ENCODE measurements at regions not wholly inside any gene's neighbourhood (a gene's known extent, or its start where the extent isn't known, plus 50 kb on each side); places are given as distances from the start of the nearest gene placed in this dataset.

GRCh38 chr6:152821525-152821924 is 70.9 kb downstream of the VIP start:
- no peak overlapping the region for H3K9ac ChIP-seq (ENCODE audit: low read depth in 1 of 2, low read length in 2 of 2)
- WGBS = 36% methylated on average over 4 of the region's 4 CpGs
- no peaks in the 10 kb centered on the region for H3K4me1 ChIP-seq (ENCODE audit: control insufficient read depth in 4 of 4, insufficient read depth in 4 of 4, low read length in 3 of 4)
- H3K36me3 ChIP-seq (ENCODE audit: control insufficient read depth in 4 of 4, insufficient read depth in 3 of 4, low read depth in 1 of 4, low read length in 3 of 4) = no peaks in the 10 kb centered on the region
- TF ChIP-seq GABPA (IDR thresholded peaks at IDR 0.05 in 1 of 2, conservative IDR thresholded peaks at IDR 0.05 in 1 of 2) = no peak
- no peak overlapping the region for H3K27ac ChIP-seq (ENCODE audit: low read depth in 1 of 2, low read length in 2 of 2)
- H3K9me3 ChIP-seq (ENCODE audit: control insufficient read depth in 4 of 4, low read length in 3 of 4) = no peaks in the 10 kb centered on the region
- no peaks in the 10 kb centered on the region for H3K27me3 ChIP-seq (ENCODE audit: control insufficient read depth in 4 of 4, insufficient read depth in 4 of 4, low read length in 3 of 4)
- no peak for DNase-seq (ENCODE audit: low spot score)
- no peak overlapping the region for H3K4me3 ChIP-seq (ENCODE audit: low read depth in 1 of 3, low read length in 3 of 3)

- TF ChIP-seq JUND (IDR thresholded peaks at IDR 0.05) (no peak), EGR1 (IDR thresholded peaks at IDR 0.05; ENCODE audit: low read depth in 2 of 2) (no peak), RXRA (IDR thresholded peaks at IDR 0.05) (no peak), HNF4A (conservative IDR thresholded peaks at IDR 0.05) (no peak), NR2F2 (IDR thresholded peaks at IDR 0.05) (no peak), ZBTB33 (IDR thresholded peaks at IDR 0.05) (no peak), GABPA (IDR thresholded peaks at IDR 0.05 in 1 of 2, conservative IDR thresholded peaks at IDR 0.05 in 1 of 2) (no peak), YY1 (IDR thresholded peaks at IDR 0.05) (no peak), FOXA2 (IDR thresholded peaks at IDR 0.05) (no peak), MAX (IDR thresholded peaks at IDR 0.05) (no peak), HNF4G (IDR thresholded peaks at IDR 0.05) (no peak), ATF3 (IDR thresholded peaks at IDR 0.05) (no peak), RAD21 (IDR thresholded peaks at IDR 0.05) (no peak), FOXA1 (IDR thresholded peaks at IDR 0.05) (no peak)
- H3K27me3 ChIP-seq (ENCODE audit: control insufficient read depth in 4 of 4, insufficient read depth in 4 of 4, low read length in 3 of 4) = no peaks in the 10 kb centered on the region
- H3K4me3 ChIP-seq (ENCODE audit: low read depth in 1 of 3, low read length in 3 of 3) = no peak overlapping the region
- H3K4me1 ChIP-seq (ENCODE audit: control insufficient read depth in 4 of 4, insufficient read depth in 4 of 4, low read length in 3 of 4) = no peaks in the 10 kb centered on the region
- H3K27ac ChIP-seq (ENCODE audit: low read depth in 1 of 2, low read length in 2 of 2) = no peak overlapping the region
- no peaks in the 10 kb centered on the region for H3K9me3 ChIP-seq (ENCODE audit: control insufficient read depth in 4 of 4, low read length in 3 of 4)
- 82% methylated on average over 2 of the region's 2 CpGs for WGBS
- DNase-seq (ENCODE audit: low spot score) = no peak
- no peaks in the 10 kb centered on the region for H3K36me3 ChIP-seq (ENCODE audit: control insufficient read depth in 4 of 4, insufficient read depth in 3 of 4, low read depth in 1 of 4, low read length in 3 of 4)
- H3K9ac ChIP-seq (ENCODE audit: low read depth in 1 of 2, low read length in 2 of 2) = no peak overlapping the region
Measured at GRCh38 chr6:152824666-152825065, 74.1 kb downstream of the VIP start.

- no peak for DNase-seq (ENCODE audit: low spot score)
- Histone ChIP-seq H3K9ac (ENCODE audit: low read depth in 1 of 2, low read length in 2 of 2) (no peak overlapping the region), H3K9me3 (ENCODE audit: control insufficient read depth in 4 of 4, low read length in 3 of 4) (no peaks in the 10 kb centered on the region), H3K4me1 (ENCODE audit: control insufficient read depth in 4 of 4, insufficient read depth in 4 of 4, low read length in 3 of 4) (no peaks in the 10 kb centered on the region), H3K27me3 (ENCODE audit: control insufficient read depth in 4 of 4, insufficient read depth in 4 of 4, low read length in 3 of 4) (no peaks in the 10 kb centered on the region), H3K27ac (ENCODE audit: low read depth in 1 of 2, low read length in 2 of 2) (no peak overlapping the region), H3K4me3 (ENCODE audit: low read depth in 1 of 3, low read length in 3 of 3) (no peak overlapping the region), H3K36me3 (ENCODE audit: control insufficient read depth in 4 of 4, insufficient read depth in 3 of 4, low read depth in 1 of 4, low read length in 3 of 4) (no peaks in the 10 kb centered on the region)
- WGBS = 85% methylated on average over 1 of the region's 1 CpG
- no peak for TF ChIP-seq RAD21 (IDR thresholded peaks at IDR 0.05)
- TF ChIP-seq FOXA1 (IDR thresholded peaks at IDR 0.05) = no peak
- TF ChIP-seq NR2F2 (IDR thresholded peaks at IDR 0.05) = no peak
- no peak for TF ChIP-seq CTCF (IDR thresholded peaks at IDR 0.05; ENCODE audit: low read depth, low read length, missing input control)
- TF ChIP-seq SP1 (IDR thresholded peaks at IDR 0.05) = no peak
- TF ChIP-seq HNF4G (IDR thresholded peaks at IDR 0.05) = no peak
- no peak for TF ChIP-seq MAX (IDR thresholded peaks at IDR 0.05)
- no peak for TF ChIP-seq HNF4A (conservative IDR thresholded peaks at IDR 0.05)
- no peak for TF ChIP-seq JUND (IDR thresholded peaks at IDR 0.05)
- no peak for TF ChIP-seq ZBTB33 (IDR thresholded peaks at IDR 0.05)
- no peak for TF ChIP-seq REST (IDR thresholded peaks at IDR 0.05)
- no peak for TF ChIP-seq GABPA (IDR thresholded peaks at IDR 0.05 in 1 of 2, conservative IDR thresholded peaks at IDR 0.05 in 1 of 2)
- no peak for TF ChIP-seq FOXA2 (IDR thresholded peaks at IDR 0.05)
- no peak for TF ChIP-seq TAF1 (conservative IDR thresholded peaks at IDR 0.05)
Measured at GRCh38 chr6:152828431-152828830, 77.8 kb downstream of the VIP start.
